Stimulated activated CD8-positive, alpha-beta memory T cell treated with anti-CD3 and anti-CD28 coated beads, Interleukin-4, amount 100 ng/mL, for 24 hours (primary cell): ENCODE measurements at regions not wholly inside any gene's neighbourhood (a gene's known extent, or its start where the extent isn't known, plus 50 kb on each side); places are given as distances from the start of the nearest gene placed in this dataset.

Experiments
- DNase-seq: peaks from one replicate; pipeline ENCODE4 v3.0.0-alpha.2; 2020; ENCODE audit warnings: low read depth

- DNase-seq, result no peak
Measured at GRCh38 chr20:20992686-20993360, 113.3 kb downstream of the LINC00237 start.

- no peak for DNase-seq
Measured at GRCh38 chr20:20992277-20992676, 113.9 kb downstream of the LINC00237 start.

- no peak for DNase-seq
Measured at GRCh38 chr20:20989081-20989480, 117.1 kb downstream of the LINC00237 start.

- DNase-seq, result no peak
Measured at GRCh38 chr20:20979934-20980333, 126.2 kb downstream of the LINC00237 start.

- DNase-seq, result no peak
Measured at GRCh38 chr20:20977786-20978185, 128.4 kb downstream of the LINC00237 start.

GRCh38 chr20:20972490-20972889, 133.7 kb downstream of the LINC00237 start:
- DNase-seq, result no peak

GRCh38 chr20:20971810-20972209, 134.3 kb downstream of the LINC00237 start:
- no peak for DNase-seq

GRCh38 chr20:20970841-20971240, 135.3 kb downstream of the LINC00237 start:
- DNase-seq, result no peak

GRCh38 chr20:20969701-20970280, 136.4 kb downstream of the LINC00237 start:
- no peak for DNase-seq

- DNase-seq, result no peak
Measured at GRCh38 chr20:20967564-20968184, 138.5 kb downstream of the LINC00237 start.

GRCh38 chr20:20966171-20966570, 140.0 kb downstream of the LINC00237 start:
- DNase-seq, result no peak

- DNase-seq, result no peak
Measured at GRCh38 chr20:20959031-20959755, 147.0 kb downstream of the LINC00237 start.

- no peak for DNase-seq
Measured at GRCh38 chr20:20956513-20956931, 149.6 kb downstream of the LINC00237 start.

- DNase-seq, result no peak
Measured at GRCh38 chr20:20955892-20956291, 150.3 kb downstream of the LINC00237 start.

- no peak for DNase-seq
Measured at GRCh38 chr20:20953738-20954618, 152.2 kb downstream of the LINC00237 start.

GRCh38 chr20:20950620-20951019, 155.5 kb downstream of the LINC00237 start:
- DNase-seq, result no peak

- DNase-seq, result no peak
Measured at GRCh38 chr20:20946122-20946759, 159.9 kb downstream of the LINC00237 start.

- DNase-seq, result no peak
Measured at GRCh38 chr20:20941468-20941889, 164.7 kb downstream of the LINC00237 start.

GRCh38 chr20:20939006-20939405, 167.2 kb downstream of the LINC00237 start:
- no peak for DNase-seq

GRCh38 chr20:20938599-20938998, 167.6 kb downstream of the LINC00237 start:
- no peak for DNase-seq

GRCh38 chr20:20938131-20938530, 168.0 kb downstream of the LINC00237 start:
- no peak for DNase-seq
